GM18505 (cell line): ENCODE measurements at regions not wholly inside any gene's neighbourhood (a gene's known extent, or its start where the extent isn't known, plus 50 kb on each side); places are given as distances from the start of the nearest gene placed in this dataset.

Experiments used
- ATAC-seq: cut with Tn5 transposase; IDR thresholded peaks from one replicate; pipeline ENCODE4 v1.9.1; 2021; ENCODE audit not compliant: unreplicated experiment
- POLR2A ChIP-seq: IDR thresholded peaks from 4 replicates; pipeline ENCODE4 v1.6.1; 2011; ENCODE audit warnings: borderline replicate concordance; ENCODE audit not compliant: insufficient read depth, insufficient read length; ENCODE audit errors: extremely low read depth

- no peak for TF ChIP-seq POLR2A
- ATAC-seq, result no peak
Measured at GRCh38 chr10:113219446-113219845, 269.4 kb downstream of the TCF7L2 start.

DNA sequence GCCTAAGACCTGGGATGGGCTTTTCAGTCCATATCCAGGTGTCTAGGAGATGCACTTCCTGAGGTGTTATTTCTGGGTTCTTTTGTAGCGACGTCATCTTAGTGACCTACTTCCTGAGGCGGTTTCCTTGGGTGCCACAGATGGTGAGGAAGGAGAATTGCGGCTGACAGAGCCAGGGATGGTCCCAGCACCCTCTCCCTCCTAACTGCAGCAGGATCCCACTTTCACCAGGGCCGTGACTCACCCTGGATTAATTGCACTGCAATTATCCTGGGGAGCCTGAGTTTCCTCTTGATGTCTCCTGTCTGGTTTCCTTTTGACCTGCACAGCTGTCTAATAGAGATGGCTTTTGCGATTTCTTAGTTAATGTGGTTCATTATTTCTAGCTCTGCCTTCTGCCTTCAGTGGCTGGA, 271.7 kb downstream of the TCF7L2 start:
- no peak for TF ChIP-seq POLR2A
- no peak for ATAC-seq

- no peak for TF ChIP-seq POLR2A
Measured at GRCh38 chr10:113222207-113222606, 272.2 kb downstream of the TCF7L2 start.

GRCh38 chr10:113225364-113225763, 275.3 kb downstream of the TCF7L2 start:
- no peak for TF ChIP-seq POLR2A
- no peak for ATAC-seq

More at GRCh38 chr10:113222207-113222606, 272.2 kb downstream of the TCF7L2 start:
- no peak for ATAC-seq

DNA sequence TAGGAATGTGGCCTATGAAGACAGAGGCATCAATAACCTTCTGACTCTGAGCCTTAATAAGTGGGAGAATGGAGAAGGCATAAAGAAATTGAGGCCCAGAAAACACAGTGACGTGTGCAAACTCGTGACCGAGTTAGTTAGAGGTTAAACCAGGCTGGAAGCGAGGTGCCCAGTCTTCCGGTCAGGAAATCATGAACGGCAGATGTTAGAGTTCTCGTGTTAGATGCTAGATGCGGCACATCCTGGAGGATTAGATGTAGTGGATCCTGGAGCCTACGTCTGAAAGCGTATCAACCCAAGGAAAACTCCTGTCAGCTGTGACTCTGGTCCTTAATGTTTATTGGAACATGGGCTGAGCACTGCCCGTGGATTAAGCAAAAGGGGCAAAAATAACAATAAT, 275.9 kb downstream of the TCF7L2 start:
- ATAC-seq, result no peak
- no peak for TF ChIP-seq POLR2A

- no peak for TF ChIP-seq POLR2A
- no peak for ATAC-seq
Measured at GRCh38 chr10:113226399-113226798, 276.4 kb downstream of the TCF7L2 start.

- ATAC-seq, result no peak
- TF ChIP-seq POLR2A, result no peak
Measured at GRCh38 chr10:113226831-113227445, 276.9 kb downstream of the TCF7L2 start.

DNA sequence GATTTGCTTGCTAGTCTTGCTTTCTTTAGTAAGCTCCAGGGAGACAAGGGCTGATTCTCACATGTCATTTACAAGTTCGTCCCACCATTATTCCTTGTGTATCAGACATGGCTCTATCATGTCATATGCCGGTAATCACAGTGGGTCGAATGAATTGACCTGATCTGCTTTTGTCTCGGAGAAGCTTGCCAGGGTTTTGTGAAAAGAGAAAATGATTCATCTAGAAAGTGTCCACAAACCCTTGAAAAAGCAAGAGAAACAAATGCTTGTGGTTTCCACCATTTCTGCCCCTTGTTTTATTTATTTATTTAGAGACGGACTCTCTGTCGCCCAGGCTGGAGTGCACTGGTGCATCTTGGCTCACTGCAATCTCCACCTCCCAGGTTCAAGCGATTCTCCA, 278.5 kb downstream of the TCF7L2 start:
- no peak for ATAC-seq
- TF ChIP-seq POLR2A, result no peak

DNA sequence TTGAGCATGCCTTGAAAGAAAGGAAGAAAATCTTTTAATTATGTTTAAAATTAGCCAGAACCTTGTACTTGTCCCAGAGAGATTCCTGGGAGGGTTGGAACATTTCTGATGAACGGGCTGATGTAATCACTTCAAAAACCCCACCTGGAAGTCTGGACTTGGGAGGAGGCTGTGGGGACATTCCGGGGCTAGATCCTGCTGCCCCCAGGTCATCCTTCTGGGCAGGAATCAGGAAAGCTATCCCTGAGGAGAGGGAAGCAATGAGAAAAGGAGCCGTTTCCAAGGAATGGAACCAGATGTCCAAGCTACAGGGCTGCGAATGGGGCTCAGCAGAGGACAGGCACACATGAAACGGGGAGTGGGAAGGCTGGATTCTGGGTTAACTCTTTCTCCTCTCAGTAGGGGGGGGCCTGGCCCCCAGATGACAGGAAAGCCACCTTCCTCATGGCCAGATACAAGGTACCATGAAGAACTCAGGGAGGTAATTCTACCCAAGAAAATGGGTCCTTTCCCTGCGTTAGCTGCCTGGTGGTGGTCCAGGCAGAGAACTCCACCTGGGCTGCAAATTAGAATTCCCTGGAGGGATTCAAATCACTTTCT, 280.1 kb downstream of the TCF7L2 start:
- no peak for TF ChIP-seq POLR2A
- ATAC-seq, result no peak

GRCh38 chr10:113232928-113233511, 283.0 kb downstream of the TCF7L2 start:
- ATAC-seq, result peak; percentile 84
- TF ChIP-seq POLR2A, result no peak

- no peak for TF ChIP-seq POLR2A
- no peak for ATAC-seq
Measured at GRCh38 chr10:113234481-113234880, 284.4 kb downstream of the TCF7L2 start.

GRCh38 chr10:113235508-113235907, 285.5 kb downstream of the TCF7L2 start:
- no peak for ATAC-seq
- TF ChIP-seq POLR2A, result no peak

GRCh38 chr10:113236998-113237397, 287.0 kb downstream of the TCF7L2 start:
- no peak for ATAC-seq
- TF ChIP-seq POLR2A, result no peak

DNA sequence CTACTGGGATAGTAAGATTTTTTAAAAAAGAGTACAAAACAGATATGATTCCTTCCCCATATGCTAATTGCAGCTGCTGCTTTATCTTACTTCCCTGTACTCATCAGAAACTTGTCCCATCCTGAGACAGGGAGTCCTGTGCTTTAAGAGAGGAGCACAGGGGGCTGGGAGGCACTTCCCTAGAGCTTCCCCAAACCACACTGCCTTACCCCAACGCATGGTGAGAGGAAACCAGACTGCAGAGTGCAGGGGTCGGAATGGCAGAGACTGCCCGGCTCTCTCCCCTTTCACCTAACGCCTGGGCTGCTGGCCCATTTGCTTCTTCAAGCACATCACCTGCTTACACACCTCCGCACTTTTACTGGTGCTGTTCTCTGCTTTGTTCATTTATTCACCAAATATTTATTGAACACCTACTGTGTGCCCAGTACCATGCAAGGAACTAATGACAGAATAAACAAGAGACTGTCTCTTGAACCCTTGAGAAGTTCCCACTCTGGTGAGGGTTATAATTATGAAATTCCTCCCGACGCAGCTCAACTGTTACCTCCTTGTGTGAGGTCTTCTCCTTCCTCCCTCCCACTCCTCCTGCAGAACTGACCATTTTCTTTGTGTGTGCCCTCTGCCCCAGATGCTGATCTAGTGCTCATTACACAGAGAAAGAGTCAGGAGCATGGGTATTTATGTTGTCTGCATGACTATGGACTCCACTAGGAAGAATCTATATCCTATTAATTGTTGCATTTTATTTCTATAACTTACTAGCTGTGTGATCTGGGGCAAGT, 289.7 kb downstream of the TCF7L2 start:
- TF ChIP-seq POLR2A, result no peak
- no peak for ATAC-seq

- ATAC-seq, result no peak
- no peak for TF ChIP-seq POLR2A
Measured at GRCh38 chr10:113240736-113241135, 290.7 kb downstream of the TCF7L2 start.
